ENCODE measurements at regions not wholly inside any gene's neighbourhood (a gene's known extent, or its start where the extent isn't known, plus 50 kb on each side); places are given as distances from the start of the nearest gene placed in this dataset.

GRCh38 chrX:46034868-46035267 is 510.4 kb downstream of the ZNF674 start:
- H3K36me3 ChIP-seq (ENCODE audit: control insufficient read depth in 2 of 2, extremely low read depth in 1 of 2, insufficient read depth in 2 of 2, low read length in 2 of 2) = no peaks in the 10 kb centered on the region
- H3K4me1 ChIP-seq (ENCODE audit: control insufficient read depth, extremely low read depth, insufficient read depth, low read length) = no peaks in the 10 kb centered on the region
- H4K20me1 ChIP-seq (replicated peaks; ENCODE audit: control insufficient read depth, extremely low read depth, insufficient read depth, low read length) = no peaks in the 10 kb centered on the region
- H3K4me2 ChIP-seq (ENCODE audit: insufficient read depth, low read length) = no peak overlapping the region
- no peaks in the 10 kb centered on the region for H3K9me1 ChIP-seq (replicated peaks; ENCODE audit: control insufficient read depth, extremely low read depth, insufficient read depth, low read length)
- no TSS peak for BruUV-seq (replicated peaks)
- no peak overlapping the region for H3K4me3 ChIP-seq (replicated peaks in 1 of 3; ENCODE audit: insufficient read depth in 1 of 3, low read depth in 1 of 3, low read length in 3 of 3)
- no peak overlapping the region for H2AFZ ChIP-seq (ENCODE audit: low read depth, low read length)
- intact Hi-C loops (cut with micrococcal nuclease) = no loop called here
- no peak for FAIRE-seq
- H3K27ac ChIP-seq (ENCODE audit: insufficient read depth, low read depth, low read length) = no peak overlapping the region
- dilution Hi-C loops (cut with MboI; ENCODE audit: extremely low pct_ligation_motif_present, low sequenced_read_pairs) = no loop called here
- POLR2A ChIA-PET = no interaction called here
- CTCF ChIA-PET = no interaction called here
- TF ChIP-seq FOS (IDR thresholded peaks at IDR 0.05; ENCODE audit: borderline replicate concordance, insufficient read depth, low read length) (no peak), POLR2AphosphoS5 (IDR thresholded peaks at IDR 0.05; ENCODE audit: insufficient read depth, low read depth, low read length) (no peak), CTCF (IDR thresholded peaks at IDR 0.05; ENCODE audit: extremely low read depth in 1 of 2, insufficient read depth in 1 of 2, low read depth in 1 of 2, low read length in 2 of 2) (no peak), JUN (IDR thresholded peaks at IDR 0.05; ENCODE audit: borderline replicate concordance, insufficient read depth, insufficient read length, low read depth) (no peak), MYC (IDR thresholded peaks at IDR 0.05; ENCODE audit: low read depth, low read length) (no peak), POLR2A (IDR thresholded peaks at IDR 0.05; ENCODE audit: low read depth, low read length) (no peak), EZH2 (IDR thresholded peaks at IDR 0.05; ENCODE audit: borderline replicate concordance, low read depth, low read length, severe bottlenecking) (no peak), GATA2 (IDR thresholded peaks at IDR 0.05; ENCODE audit: insufficient read depth, insufficient read length, low read depth, low read length) (no peak), MAX (IDR thresholded peaks at IDR 0.05; ENCODE audit: insufficient read depth, insufficient read length) (no peak)
- no peak overlapping the region for H3K9ac ChIP-seq (replicated peaks; ENCODE audit: extremely low read depth, insufficient read depth, low read length)
- no peaks in the 10 kb centered on the region for H3K27me3 ChIP-seq (ENCODE audit: control insufficient read depth in 2 of 2, insufficient read depth in 2 of 2, low read length in 2 of 2)
- H3K79me2 ChIP-seq (ENCODE audit: control insufficient read depth, insufficient read depth, low read length) = no peaks in the 10 kb centered on the region
- H3K9me3 ChIP-seq (replicated peaks; ENCODE audit: control insufficient read depth, insufficient read depth, low read length) = no peaks in the 10 kb centered on the region
- DNase-seq (ENCODE audit: low read depth, low spot score) = no peak
